HepG2 (cell line): ENCODE measurements at regions not wholly inside any gene's neighbourhood (a gene's known extent, or its start where the extent isn't known, plus 50 kb on each side); places are given as distances from the start of the nearest gene placed in this dataset.

Source experiments
- ATAC-seq: fragments of 200-7000 bp; cut with Tn5 transposase; 3 replicates; pipeline ENCODE4 v1.9.1; 2020; ENCODE audit warnings: mild to moderate bottlenecking, moderate library complexity
- BruUV-seq: library from RNA; stranded (reverse); fragments of 400-500 nt; replicated peaks from 2 replicates; lab custom pipeline; 2021; lab: Mats Ljungman, UMichigan
- CTCF ChIA-PET: fragments of 300-600 bp; formaldehyde crosslinking; extraction: SDS; loops from one replicate; lab custom pipeline; 2021; ENCODE audit warnings: low total read pairs, inconsistent platforms, low intra/inter-chr PET ratio; lab: Yijun Ruan, JAX
- POLR2A ChIA-PET: fragments of 350-600 bp; sonication (Branson Sonifier 250); formaldehyde crosslinking; loops from one replicate; lab custom pipeline; 2020; ENCODE audit warnings: antibody characterized with exemption, inconsistent platforms; lab: Yijun Ruan, JAX
- DNase-seq: peaks from one replicate; pipeline ENCODE4 v3.0.0-alpha.2; 2015; ENCODE audit warnings: low spot score
- FAIRE-seq: peaks from 3 replicates; lab custom pipeline; 2011; peaks lifted over from hg19 to GRCh38; lab: Jason Lieb, UNC
- H2AFZ ChIP-seq: one replicate; pipeline ENCODE4 v1.6.1; 2011; ENCODE audit warnings: low read length, inconsistent platforms
- H3K27ac ChIP-seq: fragments of 300-600 bp; 3 replicates; pipeline ENCODE4 v1.8.0; 2011; ENCODE audit warnings: mixed run types, mild to moderate bottlenecking, mixed read lengths, low read length, inconsistent platforms; ENCODE audit not compliant: insufficient read depth; ENCODE audit errors: extremely low read length
- H3K27me3 ChIP-seq, 2 experiments: fragments of 200-600 bp in 1 of 2; 2 replicates in 1 of 2; 3 replicates in 1 of 2; pipeline versions ENCODE4 v1.6.0 to v1.8.0; 2011; ENCODE audit warnings: low read length in 2 of 2, mild to moderate bottlenecking in 2 of 2, moderate library complexity in 2 of 2, inconsistent platforms in 1 of 2; ENCODE audit not compliant: insufficient read depth in 2 of 2, control insufficient read depth in 1 of 2
- H3K36me3 ChIP-seq, 2 experiments: fragments of 200-600 bp in 1 of 2; replicated peaks in 1 of 2; 2 replicates in 1 of 2; 3 replicates in 1 of 2; pipeline versions ENCODE4 v1.5.1 to v1.8.0; 2011; ENCODE audit warnings: low read length in 2 of 2, inconsistent platforms in 1 of 2; ENCODE audit not compliant: insufficient read depth in 2 of 2, control insufficient read depth in 1 of 2
- H3K4me1 ChIP-seq: 2 replicates; pipeline ENCODE4 v1.5.1; 2012; ENCODE audit warnings: low read length, inconsistent platforms; ENCODE audit not compliant: insufficient read depth
- H3K4me2 ChIP-seq: 2 replicates; pipeline ENCODE4 v1.6.0; 2011; ENCODE audit warnings: low read depth, low read length, inconsistent platforms
- H3K4me3 ChIP-seq, 3 experiments: fragments of 200-600 bp in 1 of 3; sonication (generic), shearing (Covaris generic) in 1 of 3; replicated peaks in 1 of 3; 2 replicates each; pipeline ENCODE4 v1.5.1; 2011 to 2016; ENCODE audit warnings: low read length in 3 of 3, inconsistent platforms in 2 of 3, low read depth in 2 of 3, mild to moderate bottlenecking in 2 of 3, control low read depth in 1 of 3, mixed read lengths in 1 of 3; ENCODE audit not compliant: insufficient read depth in 1 of 3
- H3K79me2 ChIP-seq: one replicate; pipeline ENCODE4 v1.6.1; 2011; ENCODE audit warnings: low read length, inconsistent platforms; ENCODE audit not compliant: insufficient read depth
- H3K9ac ChIP-seq: 2 replicates; pipeline ENCODE4 v1.6.0; 2011; ENCODE audit warnings: mild to moderate bottlenecking, low read depth, low read length, inconsistent platforms; ENCODE audit not compliant: insufficient read depth
- H3K9me3 ChIP-seq: 2 replicates; pipeline ENCODE4 v1.5.1; 2012; ENCODE audit warnings: mild to moderate bottlenecking, low read length
- H4K20me1 ChIP-seq: 2 replicates; pipeline ENCODE4 v1.6.0; 2011; ENCODE audit warnings: inconsistent platforms, mild to moderate bottlenecking, low read length, moderate library complexity; ENCODE audit not compliant: insufficient read depth
- BRF2 ChIP-seq: sonication (generic); formaldehyde crosslinking; IDR thresholded peaks from 2 replicates; pipeline ENCODE4 v1.8.1; 2022; ENCODE audit warnings: mild to moderate bottlenecking, missing genetic modification reagents
- EHMT2 ChIP-seq: fragments of 200-600 bp; sonication (generic); IDR thresholded peaks from 2 replicates; pipeline ENCODE4 v1.7.0; 2017; ENCODE audit warnings: antibody characterized with exemption, low read depth, low read length, borderline replicate concordance
- HDAC1 ChIP-seq: sonication (generic); formaldehyde crosslinking; IDR thresholded peaks from 2 replicates; pipeline ENCODE4 v1.5.1; 2020; ENCODE audit warnings: mild to moderate bottlenecking, missing genetic modification reagents
- HNRNPLL ChIP-seq: fragments of 200-400 bp; formaldehyde crosslinking; IDR thresholded peaks from 2 replicates; pipeline ENCODE4 v1.6.1; 2017; ENCODE audit warnings: mild to moderate bottlenecking, low read depth, low read length; ENCODE audit not compliant: poor library complexity, severe bottlenecking
- KDM1A ChIP-seq: IDR thresholded peaks from 2 replicates; pipeline ENCODE4 v1.6.1; 2016; ENCODE audit warnings: missing compliant biosample characterization
- KMT2A ChIP-seq: sonication (generic); formaldehyde crosslinking; IDR thresholded peaks from 2 replicates; pipeline ENCODE4 v1.4.0; 2020; ENCODE audit warnings: missing genetic modification reagents
- SP5 ChIP-seq: IDR thresholded peaks from 2 replicates; pipeline ENCODE4 v1.6.1; 2016; ENCODE audit warnings: low read depth, borderline replicate concordance
- ZBTB7A ChIP-seq: sonication (generic); formaldehyde crosslinking; IDR thresholded peaks from 2 replicates; pipeline ENCODE4 v1.8.0; 2022; ENCODE audit warnings: mild to moderate bottlenecking, missing genetic modification reagents
- ZFAT ChIP-seq: sonication (generic); formaldehyde crosslinking; conservative IDR thresholded peaks from 2 replicates; pipeline ENCODE4 v1.8.1; 2023; ENCODE audit warnings: missing genetic modification reagents, inconsistent platforms
- ZMYM4 ChIP-seq: sonication (generic); formaldehyde crosslinking; IDR thresholded peaks from 2 replicates; pipeline ENCODE4 v1.8.1; 2023; ENCODE audit warnings: mild to moderate bottlenecking, missing genetic modification reagents
- ZNF383 ChIP-seq: sonication (generic); formaldehyde crosslinking; IDR thresholded peaks from 2 replicates; pipeline ENCODE4 v1.4.0; 2020; ENCODE audit warnings: missing genetic modification reagents, mild to moderate bottlenecking, borderline replicate concordance
- ZNF430 ChIP-seq: sonication (generic); formaldehyde crosslinking; IDR thresholded peaks from 2 replicates; pipeline ENCODE4 v1.9.0; 2021; ENCODE audit warnings: mild to moderate bottlenecking, missing genetic modification reagents
- ZNF598 ChIP-seq: sonication (generic); formaldehyde crosslinking; IDR thresholded peaks from 2 replicates; pipeline ENCODE4 v1.5.1; 2020; ENCODE audit warnings: mild to moderate bottlenecking, missing genetic modification reagents, borderline replicate concordance
- ZNF747 ChIP-seq: sonication (generic); formaldehyde crosslinking; IDR thresholded peaks from 2 replicates; pipeline ENCODE4 v1.8.1; 2023; ENCODE audit warnings: missing genetic modification reagents, mild to moderate bottlenecking, borderline replicate concordance
- ZNF792 ChIP-seq: IDR thresholded peaks from 2 replicates; pipeline ENCODE4 v1.6.1; 2016
- ZNF816 ChIP-seq: sonication (generic); formaldehyde crosslinking; IDR thresholded peaks from 2 replicates; pipeline ENCODE4 v1.8.0; 2022; ENCODE audit warnings: missing genetic modification reagents, mild to moderate bottlenecking, borderline replicate concordance
- ZSCAN29 ChIP-seq: sonication (generic); formaldehyde crosslinking; conservative IDR thresholded peaks from 2 replicates; pipeline ENCODE4 v1.4.0; 2020; ENCODE audit warnings: mild to moderate bottlenecking, missing genetic modification reagents
- WGBS: methylation state at CpG from one replicate; pipeline ENCODE4 v1.1.6; 2017; ENCODE audit warnings: low lambda C conversion rate; 5-methylcytosine and 5-hydroxymethylcytosine counted together
- in situ Hi-C: cut with HindIII; loops from 2 replicates; pipeline ENCODE4 v1.10.0; 2017; ENCODE audit warnings: low pct_unique_long_range_greater_than_20kb; ENCODE audit not compliant: extremely low pct_ligation_motif_present
- intact Hi-C: fragments of 100-400 bp; cut with micrococcal nuclease; formaldehyde crosslinking; loops from one replicate; pipeline ENCODE4 v1.10.0; 2022; ENCODE audit not compliant: unreplicated experiment
- TF ChIP-seq, protein P1 (sequence below): sonication (generic); formaldehyde crosslinking; IDR thresholded peaks from 2 replicates; pipeline ENCODE4 v1.4.0; 2020; ENCODE audit warnings: mild to moderate bottlenecking, missing genetic modification reagents

- no peak overlapping the region for H2AFZ ChIP-seq
- in situ Hi-C loops: no loop called here
- no peak overlapping the region for H3K4me2 ChIP-seq
- ChIA-PET POLR2A (no interaction called here), CTCF (no interaction called here)
- 10% methylated on average over 4 of the region's 4 CpGs for WGBS
- no TSS peak for BruUV-seq
- DNase-seq: no peak
- no peaks in the 10 kb centered on the region for H3K36me3 ChIP-seq
- H3K4me3 ChIP-seq: no peak overlapping the region
- H4K20me1 ChIP-seq: no peaks in the 10 kb centered on the region
- H3K27me3 ChIP-seq: no peaks in the 10 kb centered on the region
- no peaks in the 10 kb centered on the region for H3K4me1 ChIP-seq
- ATAC-seq: no peak
- intact Hi-C loops: no loop called here
- H3K9me3 ChIP-seq: no peaks in the 10 kb centered on the region
- H3K9ac ChIP-seq: no peak overlapping the region
- H3K79me2 ChIP-seq: no peaks in the 10 kb centered on the region
- no peak for FAIRE-seq
- H3K27ac ChIP-seq: no peak overlapping the region
- TF ChIP-seq HDAC1 (CRISPR knock-in tag) (no peak), BRF2 (no peak), ZNF816 (CRISPR knock-in tag) (no peak), ZFAT (CRISPR knock-in tag) (no peak), KMT2A (CRISPR knock-in tag) (no peak), EHMT2 (no peak), ZNF430 (no peak), ZNF792 (no peak), ZNF747 (CRISPR knock-in tag) (no peak), ZMYM4 (CRISPR knock-in tag) (no peak), ZNF383 (CRISPR knock-in tag) (no peak), ZBTB7A (CRISPR knock-in tag) (no peak), ZSCAN29 (no peak), SP5 (no peak), KDM1A (CRISPR knock-in tag) (no peak), ZNF598 (CRISPR knock-in tag) (no peak), HNRNPLL (no peak)
- TF ChIP-seq, protein P1, sequence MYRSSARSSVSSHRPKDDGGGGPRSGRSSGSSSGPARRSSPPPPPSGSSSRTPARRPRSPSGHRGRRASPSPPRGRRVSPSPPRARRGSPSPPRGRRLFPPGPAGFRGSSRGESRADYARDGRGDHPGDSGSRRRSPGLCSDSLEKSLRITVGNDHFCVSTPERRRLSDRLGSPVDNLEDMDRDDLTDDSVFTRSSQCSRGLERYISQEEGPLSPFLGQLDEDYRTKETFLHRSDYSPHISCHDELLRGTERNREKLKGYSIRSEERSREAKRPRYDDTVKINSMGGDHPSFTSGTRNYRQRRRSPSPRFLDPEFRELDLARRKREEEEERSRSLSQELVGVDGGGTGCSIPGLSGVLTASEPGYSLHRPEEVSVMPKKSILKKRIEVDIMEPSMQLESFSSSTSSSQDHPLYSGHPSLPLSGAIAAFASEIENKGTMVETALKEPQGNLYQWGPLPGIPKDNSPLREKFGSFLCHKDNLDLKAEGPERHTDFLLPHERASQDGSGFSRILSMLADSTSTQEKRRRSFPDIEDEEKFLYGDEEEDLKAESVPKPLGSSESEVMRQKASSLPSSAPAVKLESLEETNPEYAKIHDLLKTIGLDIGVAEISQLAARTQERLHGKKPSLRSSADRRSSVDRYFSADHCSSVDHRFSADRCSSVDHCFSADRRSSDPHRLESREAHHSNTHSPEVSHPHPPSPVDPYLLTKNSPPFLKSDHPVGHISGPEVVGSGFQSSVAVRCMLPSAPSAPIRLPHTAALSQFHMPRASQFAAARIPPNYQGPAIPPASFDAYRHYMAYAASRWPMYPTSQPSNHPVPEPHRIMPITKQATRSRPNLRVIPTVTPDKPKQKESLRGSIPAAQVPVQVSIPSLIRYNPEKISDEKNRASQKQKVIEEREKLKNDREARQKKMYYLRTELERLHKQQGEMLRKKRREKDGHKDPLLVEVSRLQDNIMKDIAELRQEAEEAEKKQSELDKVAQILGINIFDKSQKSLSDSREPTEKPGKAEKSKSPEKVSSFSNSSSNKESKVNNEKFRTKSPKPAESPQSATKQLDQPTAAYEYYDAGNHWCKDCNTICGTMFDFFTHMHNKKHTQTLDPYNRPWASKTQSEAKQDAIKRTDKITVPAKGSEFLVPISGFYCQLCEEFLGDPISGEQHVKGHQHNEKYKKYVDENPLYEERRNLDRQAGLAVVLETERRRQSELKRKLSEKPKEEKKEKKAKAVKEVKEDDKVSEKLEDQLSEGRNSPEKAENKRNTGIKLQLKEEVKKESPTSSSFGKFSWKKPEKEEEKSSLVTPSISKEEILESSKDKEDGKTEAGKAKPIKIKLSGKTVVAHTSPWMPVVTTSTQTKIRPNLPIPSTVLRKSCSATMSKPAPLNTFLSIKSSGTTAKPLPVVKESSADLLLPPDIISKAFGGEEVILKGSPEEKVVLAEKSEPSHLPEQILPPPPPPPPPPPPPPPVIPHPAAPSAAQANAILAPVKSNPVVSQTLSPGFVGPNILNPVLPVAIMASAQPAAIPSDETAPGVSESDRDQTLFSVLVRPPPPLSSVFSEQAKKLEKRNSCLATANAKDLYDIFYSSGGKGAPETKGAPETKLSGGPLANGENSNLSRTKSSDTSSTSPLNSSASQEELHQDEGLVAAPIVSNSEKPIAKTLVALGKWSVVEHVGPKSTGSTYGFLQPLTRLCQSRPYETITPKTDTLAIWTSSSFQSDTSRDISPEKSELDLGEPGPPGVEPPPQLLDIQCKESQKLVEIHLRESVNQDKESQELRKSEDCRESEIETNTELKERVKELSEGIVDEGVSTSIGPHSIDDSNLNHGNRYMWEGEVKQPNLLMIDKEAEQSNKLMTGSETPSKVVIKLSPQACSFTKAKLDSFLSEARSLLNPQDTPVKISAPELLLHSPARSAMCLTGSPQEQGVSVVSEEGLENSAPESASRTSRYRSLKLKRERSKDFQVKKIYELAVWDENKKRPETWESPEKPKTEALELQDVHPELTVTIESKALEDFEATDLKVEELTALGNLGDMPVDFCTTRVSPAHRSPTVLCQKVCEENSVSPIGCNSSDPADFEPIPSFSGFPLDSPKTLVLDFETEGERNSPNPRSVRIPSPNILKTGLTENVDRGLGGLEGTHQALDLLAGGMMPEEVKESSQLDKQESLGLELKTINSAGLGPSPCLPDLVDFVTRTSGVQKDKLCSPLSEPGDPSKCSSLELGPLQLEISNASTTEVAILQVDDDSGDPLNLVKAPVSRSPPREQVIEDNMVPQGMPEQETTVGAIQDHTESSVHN (CRISPR knock-in tag): no peak
Observed at GRCh38 chr12:58502841-58503240, 417.5 kb downstream of the LRIG3 start.
